CD14-positive monocyte (primary cell): ENCODE measurements at regions not wholly inside any gene's neighbourhood (a gene's known extent, or its start where the extent isn't known, plus 50 kb on each side); places are given as distances from the start of the nearest gene placed in this dataset.

Source experiments
- DNase-seq, 3 donors: peaks; one replicate each; pipeline ENCODE4 v3.0.0-alpha.2; 2011 to 2022
- H2AFZ ChIP-seq: 2 replicates; pipeline ENCODE4 v1.6.0; 2012; ENCODE audit warnings: mild to moderate bottlenecking, low read depth, low read length, inconsistent platforms; ENCODE audit not compliant: insufficient read depth, poor library complexity, severe bottlenecking
- H3K27ac ChIP-seq, 2 donors: 1 replicate in 1 of 2; 2 replicates in 1 of 2; pipeline ENCODE4 v1.5.1; 2012 to 2013; ENCODE audit warnings: low read length in 2 of 2, control low read depth in 1 of 2, inconsistent platforms in 1 of 2, low read depth in 1 of 2, mild to moderate bottlenecking in 1 of 2
- H3K27me3 ChIP-seq, 2 donors: one replicate each; pipeline versions ENCODE4 v1.6.0 to v1.6.1; 2011 to 2013; ENCODE audit warnings: low read length in 2 of 2; ENCODE audit not compliant: control insufficient read depth in 2 of 2, insufficient read depth in 2 of 2
- H3K36me3 ChIP-seq, 2 donors: replicated peaks in 1 of 2; 1 replicate in 1 of 2; 2 replicates in 1 of 2; pipeline versions ENCODE4 v1.5.1 to v1.6.1; 2012 to 2013; ENCODE audit warnings: low read length in 2 of 2, control low read depth in 1 of 2, inconsistent platforms in 1 of 2, mild to moderate bottlenecking in 1 of 2; ENCODE audit not compliant: insufficient read depth in 2 of 2, control insufficient read depth in 1 of 2
- H3K4me1 ChIP-seq, 2 donors: 1 replicate in 1 of 2; 2 replicates in 1 of 2; pipeline versions ENCODE4 v1.5.1 to v1.6.1; 2012 to 2013; ENCODE audit warnings: low read length in 2 of 2, control low read depth in 1 of 2, inconsistent platforms in 1 of 2, mild to moderate bottlenecking in 1 of 2, moderate library complexity in 1 of 2; ENCODE audit not compliant: insufficient read depth in 2 of 2, control insufficient read depth in 1 of 2
- H3K4me2 ChIP-seq: replicated peaks from 2 replicates; pipeline ENCODE3; 2012; ENCODE audit warnings: low read length, moderate library complexity, mild to moderate bottlenecking; ENCODE audit not compliant: poor library complexity, severe bottlenecking; ENCODE audit errors: extremely low read depth
- H3K4me3 ChIP-seq, 3 experiments: fragments of 200-600 bp in 1 of 3; sonication (generic) in 1 of 3; replicated peaks in 1 of 3; 1 replicate in 2 of 3; 2 replicates in 1 of 3; pipeline ENCODE4 v1.5.1; 2011 to 2013; ENCODE audit warnings: low read length in 3 of 3, mild to moderate bottlenecking in 3 of 3, control low read depth in 2 of 3, low read depth in 2 of 3, inconsistent platforms in 1 of 3, moderate library complexity in 1 of 3
- H3K79me2 ChIP-seq: 2 replicates; pipeline ENCODE4 v1.6.0; 2012; ENCODE audit warnings: mild to moderate bottlenecking, control low read depth, inconsistent platforms, low read length, moderate library complexity; ENCODE audit not compliant: insufficient read depth
- H3K9ac ChIP-seq: 2 replicates; pipeline ENCODE4 v1.6.0; 2017; ENCODE audit warnings: low read length, mild to moderate bottlenecking; ENCODE audit not compliant: insufficient read depth, poor library complexity, severe bottlenecking
- H3K9me3 ChIP-seq, 2 donors: replicated peaks in 1 of 2; 1 replicate in 1 of 2; 2 replicates in 1 of 2; pipeline versions ENCODE4 v1.5.1 to v1.6.1; 2012 to 2013; ENCODE audit warnings: low read length in 2 of 2, control low read depth in 1 of 2; ENCODE audit not compliant: control insufficient read depth in 1 of 2, insufficient read depth in 1 of 2
- H4K20me1 ChIP-seq: 2 replicates; pipeline ENCODE4 v1.6.0; 2012; ENCODE audit warnings: mild to moderate bottlenecking, low read length, control low read depth, moderate library complexity; ENCODE audit not compliant: insufficient read depth
- H3K27ac Mint-ChIP-seq, 7 donors: one replicate each; pipeline ENCODE4 v1.8.0; 2020; ENCODE audit warnings: mild to moderate bottlenecking in 7 of 7, mixed read lengths in 7 of 7, moderate library complexity in 6 of 7, inconsistent platforms in 2 of 7
- H3K27me3 Mint-ChIP-seq, 3 donors: one replicate each; pipeline ENCODE4 v1.8.0; 2021 to 2022; ENCODE audit warnings: low read depth in 3 of 3, mild to moderate bottlenecking in 3 of 3, mixed read lengths in 3 of 3, moderate library complexity in 3 of 3, inconsistent platforms in 1 of 3
- H3K36me3 Mint-ChIP-seq, 2 donors: one replicate each; pipeline ENCODE4 v1.8.0; 2020; ENCODE audit warnings: mixed read lengths in 2 of 2, inconsistent platforms in 1 of 2, mild to moderate bottlenecking in 1 of 2
- H3K4me1 Mint-ChIP-seq: one replicate; pipeline ENCODE4 v1.8.0; 2020; ENCODE audit warnings: mild to moderate bottlenecking, mixed read lengths
- H3K4me3 Mint-ChIP-seq, 2 donors: one replicate each; pipeline ENCODE4 v1.8.0; 2020; ENCODE audit warnings: mild to moderate bottlenecking in 2 of 2, mixed read lengths in 2 of 2, moderate library complexity in 1 of 2
- H3K9me3 Mint-ChIP-seq, 7 donors: one replicate each; pipeline ENCODE4 v1.8.0; 2020 to 2022; ENCODE audit warnings: mixed read lengths in 7 of 7, mild to moderate bottlenecking in 6 of 7, moderate library complexity in 6 of 7, inconsistent platforms in 2 of 7
- CTCF ChIP-seq: fragments of 200-600 bp; IDR thresholded peaks from one replicate; pipeline ENCODE4 v1.8.0; 2022; ENCODE audit warnings: antibody characterized with exemption, mild to moderate bottlenecking
- WGBS: methylation state at CpG from one replicate; pipeline ENCODE4 v1.1.5; 2013; ENCODE audit warnings: missing lambda C conversion rate; ENCODE audit not compliant: insufficient coverage; 5-methylcytosine and 5-hydroxymethylcytosine counted together
- intact Hi-C, 2 donors: fragments of 100-400 bp; cut with micrococcal nuclease; formaldehyde crosslinking; loops; one replicate each; pipeline versions ENCODE4 v1.15.0 to v1.15.1; 2023

- no peak overlapping the region for H3K4me3 Mint-ChIP-seq
- H3K36me3 Mint-ChIP-seq, result no peaks in the 10 kb centered on the region
- Histone ChIP-seq H3K36me3 (no peaks in the 10 kb centered on the region), H3K4me3 (no peak overlapping the region), H3K27me3 (no peaks in the 10 kb centered on the region), H2AFZ (no peak overlapping the region), H3K4me1 (no peaks in the 10 kb centered on the region), H4K20me1 (no peaks in the 10 kb centered on the region), H3K9me3 (peaks cover 6 to 10% of the 10 kb centered on the region in 2 donors), H3K9ac (no peak overlapping the region), H3K27ac (no peak overlapping the region), H3K79me2 (no peaks in the 10 kb centered on the region), H3K4me2 (no peak overlapping the region)
- DNase-seq, result no peak
- TF ChIP-seq CTCF, result no peak
- no peak overlapping the region for H3K27ac Mint-ChIP-seq
- no peaks in the 10 kb centered on the region for H3K27me3 Mint-ChIP-seq
- WGBS, result no CpG with 5 or more reads among the region's 2 CpGs
- intact Hi-C loops, result no loop called here
- no peaks in the 10 kb centered on the region for H3K4me1 Mint-ChIP-seq
- H3K9me3 Mint-ChIP-seq, result peaks cover 0 to 10% (median 4%) of the 10 kb centered on the region in 7 donors
These were observed 328.9 kb upstream of the SLC10A2 start for GRCh38 chr13:103395139-103395538.

- peaks cover 0 to 9% (median 4%) of the 10 kb centered on the region in 7 donors for H3K9me3 Mint-ChIP-seq
- Histone ChIP-seq H3K9me3 (peaks cover 6 to 10% of the 10 kb centered on the region in 2 donors), H3K36me3 (no peaks in the 10 kb centered on the region), H3K4me1 (no peaks in the 10 kb centered on the region), H3K79me2 (no peaks in the 10 kb centered on the region), H3K27me3 (no peaks in the 10 kb centered on the region), H3K4me3 (no peak overlapping the region), H2AFZ (no peak overlapping the region), H3K9ac (no peak overlapping the region), H3K4me2 (no peak overlapping the region), H3K27ac (no peak overlapping the region), H4K20me1 (no peaks in the 10 kb centered on the region)
- no peak overlapping the region for H3K27ac Mint-ChIP-seq
- no peak for DNase-seq
- WGBS, result 100% methylated on average over 1 of the region's 2 CpGs
- no peak for TF ChIP-seq CTCF
- H3K27me3 Mint-ChIP-seq, result no peaks in the 10 kb centered on the region
- no peaks in the 10 kb centered on the region for H3K36me3 Mint-ChIP-seq
- no peak overlapping the region for H3K4me3 Mint-ChIP-seq
- no peaks in the 10 kb centered on the region for H3K4me1 Mint-ChIP-seq
- intact Hi-C loops, result no loop called here
These were observed 328.4 kb upstream of the SLC10A2 start for GRCh38 chr13:103394618-103395017.
